DMS114 treated with DMSO at 0.1 percent for 48 hours (cell line): ENCODE measurements at regions not wholly inside any gene's neighbourhood (a gene's known extent, or its start where the extent isn't known, plus 50 kb on each side); places are given as distances from the start of the nearest gene placed in this dataset.

Experiments
- DNase-seq: peaks from one replicate; lab custom pipeline; 2025; ENCODE audit not compliant: unreplicated experiment; lab: John Stamatoyannopoulos, UW

GRCh38 chr18:24561369-24561965, 101.0 kb downstream of the HRH4 start:
- DNase-seq: no peak

GRCh38 chr18:24567199-24567598, 106.8 kb downstream of the HRH4 start:
- peak; percentile 45 for DNase-seq

- DNase-seq: no peak
Measured at GRCh38 chr18:24570716-24571115, 110.3 kb downstream of the HRH4 start.

- no peak for DNase-seq
Measured at GRCh38 chr18:24582771-24583170, 122.3 kb downstream of the HRH4 start.

- DNase-seq: no peak
Measured at GRCh38 chr18:24584205-24584604, 123.8 kb downstream of the HRH4 start.

- no peak for DNase-seq
Measured at GRCh38 chr18:24584813-24585212, 124.4 kb downstream of the HRH4 start.

GRCh38 chr18:24585996-24586566, 125.6 kb downstream of the HRH4 start:
- no peak for DNase-seq

GRCh38 chr18:24586662-24587360, 126.4 kb downstream of the HRH4 start:
- no peak for DNase-seq

GRCh38 chr18:24588440-24588839, 128.0 kb downstream of the HRH4 start:
- DNase-seq: no peak

- no peak for DNase-seq
Measured at GRCh38 chr18:24590946-24591345, 130.5 kb downstream of the HRH4 start.

- no peak for DNase-seq
Measured at GRCh38 chr18:24593401-24593800, 133.0 kb downstream of the HRH4 start.

- DNase-seq: no peak
Measured at GRCh38 chr18:24593886-24594285, 133.4 kb downstream of the HRH4 start.

- no peak for DNase-seq
Measured at GRCh38 chr18:24595561-24596031, 135.2 kb downstream of the HRH4 start.

GRCh38 chr18:24600076-24600654, 139.7 kb downstream of the HRH4 start:
- DNase-seq: peak; percentile 47

GRCh38 chr18:24601585-24601984, 141.1 kb downstream of the HRH4 start:
- DNase-seq: no peak

GRCh38 chr18:24602201-24602600, 141.8 kb downstream of the HRH4 start:
- DNase-seq: no peak

- no peak for DNase-seq
Measured at GRCh38 chr18:24603151-24603550, 142.7 kb downstream of the HRH4 start.

GRCh38 chr18:24605444-24605843, 145.0 kb downstream of the HRH4 start:
- DNase-seq: no peak

- DNase-seq: no peak
Measured at GRCh38 chr18:24609254-24609653, 148.8 kb downstream of the HRH4 start.

- no peak for DNase-seq
Measured at GRCh38 chr18:24611075-24611474, 150.6 kb downstream of the HRH4 start.

- DNase-seq: no peak
Measured at GRCh38 chr18:24613896-24614640, 153.6 kb downstream of the HRH4 start.
